ENCODE measurements at regions not wholly inside any gene's neighbourhood (a gene's known extent, or its start where the extent isn't known, plus 50 kb on each side); places are given as distances from the start of the nearest gene placed in this dataset.

DNA sequence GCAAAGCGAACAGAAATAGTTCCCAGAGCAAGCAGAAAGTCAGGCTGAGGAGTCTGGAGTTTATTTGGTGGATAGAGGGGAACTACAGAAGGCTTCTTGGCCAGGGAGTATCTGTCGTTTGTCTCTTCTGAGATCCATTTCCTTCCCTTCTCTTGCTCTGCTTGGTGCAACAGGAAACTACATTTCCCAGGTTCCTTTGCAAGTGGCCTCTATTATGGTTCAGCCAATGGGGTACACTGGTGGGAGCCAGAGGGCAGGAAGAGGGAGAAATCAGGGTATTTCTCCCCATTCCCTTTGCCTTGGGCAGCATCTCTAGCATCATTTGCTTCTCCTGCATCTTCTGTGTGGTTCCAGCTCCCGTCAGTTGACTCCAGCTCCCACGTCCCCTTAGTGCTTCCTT, 142.1 kb downstream of the BCOR start:
- TF ChIP-seq, protein P1, sequence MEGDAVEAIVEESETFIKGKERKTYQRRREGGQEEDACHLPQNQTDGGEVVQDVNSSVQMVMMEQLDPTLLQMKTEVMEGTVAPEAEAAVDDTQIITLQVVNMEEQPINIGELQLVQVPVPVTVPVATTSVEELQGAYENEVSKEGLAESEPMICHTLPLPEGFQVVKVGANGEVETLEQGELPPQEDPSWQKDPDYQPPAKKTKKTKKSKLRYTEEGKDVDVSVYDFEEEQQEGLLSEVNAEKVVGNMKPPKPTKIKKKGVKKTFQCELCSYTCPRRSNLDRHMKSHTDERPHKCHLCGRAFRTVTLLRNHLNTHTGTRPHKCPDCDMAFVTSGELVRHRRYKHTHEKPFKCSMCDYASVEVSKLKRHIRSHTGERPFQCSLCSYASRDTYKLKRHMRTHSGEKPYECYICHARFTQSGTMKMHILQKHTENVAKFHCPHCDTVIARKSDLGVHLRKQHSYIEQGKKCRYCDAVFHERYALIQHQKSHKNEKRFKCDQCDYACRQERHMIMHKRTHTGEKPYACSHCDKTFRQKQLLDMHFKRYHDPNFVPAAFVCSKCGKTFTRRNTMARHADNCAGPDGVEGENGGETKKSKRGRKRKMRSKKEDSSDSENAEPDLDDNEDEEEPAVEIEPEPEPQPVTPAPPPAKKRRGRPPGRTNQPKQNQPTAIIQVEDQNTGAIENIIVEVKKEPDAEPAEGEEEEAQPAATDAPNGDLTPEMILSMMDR (IDR thresholded peaks at IDR 0.05; ENCODE audit: low read length), result no peak
- no peak for TF ChIP-seq EZH2 (IDR thresholded peaks at IDR 0.05; ENCODE audit: borderline replicate concordance, low read length)
